HepG2 (cell line): ENCODE measurements at regions not wholly inside any gene's neighbourhood (a gene's known extent, or its start where the extent isn't known, plus 50 kb on each side); places are given as distances from the start of the nearest gene placed in this dataset.

Source experiments
- CBX1 ChIP-seq: IDR thresholded peaks from one replicate; pipeline ENCODE4 v1.6.1; 2016; ENCODE audit warnings: antibody characterized with exemption, low read depth
- HDAC6 ChIP-seq: fragments of 200-600 bp; sonication (generic); IDR thresholded peaks from 2 replicates; pipeline ENCODE4 v1.7.0; 2017; ENCODE audit warnings: mild to moderate bottlenecking, antibody characterized with exemption, low read length, low read depth
- KLF13 ChIP-seq: sonication (generic); formaldehyde crosslinking; IDR thresholded peaks from 2 replicates; pipeline ENCODE4 v1.4.0; 2020; ENCODE audit warnings: mild to moderate bottlenecking, missing genetic modification reagents
- MYC ChIP-seq: sonication (generic); formaldehyde crosslinking; IDR thresholded peaks from 2 replicates; pipeline ENCODE4 v1.9.0; 2021; ENCODE audit warnings: missing genetic modification reagents, borderline replicate concordance
- POLR2AphosphoS2 ChIP-seq: IDR thresholded peaks from 2 replicates; pipeline ENCODE4 v1.6.1; 2011; ENCODE audit warnings: low read depth, low read length, improper control_type of control experiment
- POLR2AphosphoS5 ChIP-seq: IDR thresholded peaks from 2 replicates; pipeline ENCODE4 v1.6.1; 2012; ENCODE audit warnings: low read depth, low read length
- TBP ChIP-seq: sonication (generic); formaldehyde crosslinking; IDR thresholded peaks from 2 replicates; pipeline ENCODE4 v1.5.0; 2020; ENCODE audit warnings: missing genetic modification reagents
- ZBTB42 ChIP-seq: sonication (generic); formaldehyde crosslinking; IDR thresholded peaks from 2 replicates; pipeline ENCODE4 v1.5.0; 2020; ENCODE audit warnings: mild to moderate bottlenecking, missing genetic modification reagents
- ZNF343 ChIP-seq: sonication (generic); formaldehyde crosslinking; IDR thresholded peaks from 2 replicates; pipeline ENCODE4 v1.4.0; 2020; ENCODE audit warnings: mild to moderate bottlenecking, missing genetic modification reagents
- TF ChIP-seq, protein P1 (sequence below): sonication (generic); formaldehyde crosslinking; IDR thresholded peaks from 2 replicates; pipeline ENCODE4 v1.5.0; 2020; ENCODE audit warnings: mild to moderate bottlenecking, missing genetic modification reagents, moderate library complexity
- TF ChIP-seq, protein P2 (sequence below): sonication (generic); formaldehyde crosslinking; IDR thresholded peaks from 2 replicates; pipeline ENCODE4 v1.5.1; 2020; ENCODE audit warnings: missing genetic modification reagents, mild to moderate bottlenecking, borderline replicate concordance
- TF ChIP-seq, protein P3 (sequence below): IDR thresholded peaks from 2 replicates; pipeline ENCODE4 v1.6.1; 2012; ENCODE audit warnings: low read length, improper control_type of control experiment
- TF ChIP-seq, protein P4 (sequence below): sonication (generic); formaldehyde crosslinking; IDR thresholded peaks from 2 replicates; pipeline ENCODE4 v1.4.0; 2020; ENCODE audit warnings: low read depth, mild to moderate bottlenecking, missing genetic modification reagents
- TF ChIP-seq, protein P5 (sequence below): sonication (generic); formaldehyde crosslinking; conservative IDR thresholded peaks from 2 replicates; pipeline ENCODE4 v1.8.1; 2023; ENCODE audit warnings: missing genetic modification reagents

DNA sequence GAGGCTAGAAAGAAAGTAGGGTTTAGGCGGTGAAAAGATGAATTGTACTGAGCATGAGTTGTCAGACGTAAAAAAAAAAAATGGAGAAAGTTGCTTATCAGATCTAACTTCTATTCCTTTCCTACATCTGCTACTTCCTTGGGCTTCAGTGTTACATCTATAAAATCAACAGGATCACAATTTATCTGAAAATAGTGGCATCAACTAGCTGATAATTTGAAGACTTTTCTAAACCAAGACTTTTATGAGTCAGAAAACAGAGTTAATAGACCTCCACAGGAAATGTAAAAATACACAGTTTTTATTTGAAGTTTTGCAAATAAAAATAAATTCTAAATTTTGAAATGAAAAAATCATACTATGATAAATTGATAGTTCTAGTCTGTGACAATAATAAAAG lies 399.8 kb downstream of the GRB14 start:
- TF ChIP-seq, protein P1, sequence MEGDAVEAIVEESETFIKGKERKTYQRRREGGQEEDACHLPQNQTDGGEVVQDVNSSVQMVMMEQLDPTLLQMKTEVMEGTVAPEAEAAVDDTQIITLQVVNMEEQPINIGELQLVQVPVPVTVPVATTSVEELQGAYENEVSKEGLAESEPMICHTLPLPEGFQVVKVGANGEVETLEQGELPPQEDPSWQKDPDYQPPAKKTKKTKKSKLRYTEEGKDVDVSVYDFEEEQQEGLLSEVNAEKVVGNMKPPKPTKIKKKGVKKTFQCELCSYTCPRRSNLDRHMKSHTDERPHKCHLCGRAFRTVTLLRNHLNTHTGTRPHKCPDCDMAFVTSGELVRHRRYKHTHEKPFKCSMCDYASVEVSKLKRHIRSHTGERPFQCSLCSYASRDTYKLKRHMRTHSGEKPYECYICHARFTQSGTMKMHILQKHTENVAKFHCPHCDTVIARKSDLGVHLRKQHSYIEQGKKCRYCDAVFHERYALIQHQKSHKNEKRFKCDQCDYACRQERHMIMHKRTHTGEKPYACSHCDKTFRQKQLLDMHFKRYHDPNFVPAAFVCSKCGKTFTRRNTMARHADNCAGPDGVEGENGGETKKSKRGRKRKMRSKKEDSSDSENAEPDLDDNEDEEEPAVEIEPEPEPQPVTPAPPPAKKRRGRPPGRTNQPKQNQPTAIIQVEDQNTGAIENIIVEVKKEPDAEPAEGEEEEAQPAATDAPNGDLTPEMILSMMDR (CRISPR knock-in tag) = no peak
- TF ChIP-seq TBP (CRISPR knock-in tag) (no peak), HDAC6 (no peak), ZNF343 (no peak), CBX1 (no peak), POLR2AphosphoS5 (no peak), KLF13 (CRISPR knock-in tag) (no peak), ZBTB42 (CRISPR knock-in tag) (no peak), MYC (CRISPR knock-in tag) (no peak), POLR2AphosphoS2 (no peak)
- TF ChIP-seq, protein P2, sequence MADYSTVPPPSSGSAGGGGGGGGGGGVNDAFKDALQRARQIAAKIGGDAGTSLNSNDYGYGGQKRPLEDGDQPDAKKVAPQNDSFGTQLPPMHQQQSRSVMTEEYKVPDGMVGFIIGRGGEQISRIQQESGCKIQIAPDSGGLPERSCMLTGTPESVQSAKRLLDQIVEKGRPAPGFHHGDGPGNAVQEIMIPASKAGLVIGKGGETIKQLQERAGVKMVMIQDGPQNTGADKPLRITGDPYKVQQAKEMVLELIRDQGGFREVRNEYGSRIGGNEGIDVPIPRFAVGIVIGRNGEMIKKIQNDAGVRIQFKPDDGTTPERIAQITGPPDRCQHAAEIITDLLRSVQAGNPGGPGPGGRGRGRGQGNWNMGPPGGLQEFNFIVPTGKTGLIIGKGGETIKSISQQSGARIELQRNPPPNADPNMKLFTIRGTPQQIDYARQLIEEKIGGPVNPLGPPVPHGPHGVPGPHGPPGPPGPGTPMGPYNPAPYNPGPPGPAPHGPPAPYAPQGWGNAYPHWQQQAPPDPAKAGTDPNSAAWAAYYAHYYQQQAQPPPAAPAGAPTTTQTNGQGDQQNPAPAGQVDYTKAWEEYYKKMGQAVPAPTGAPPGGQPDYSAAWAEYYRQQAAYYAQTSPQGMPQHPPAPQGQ = no peak
- TF ChIP-seq, protein P3, sequence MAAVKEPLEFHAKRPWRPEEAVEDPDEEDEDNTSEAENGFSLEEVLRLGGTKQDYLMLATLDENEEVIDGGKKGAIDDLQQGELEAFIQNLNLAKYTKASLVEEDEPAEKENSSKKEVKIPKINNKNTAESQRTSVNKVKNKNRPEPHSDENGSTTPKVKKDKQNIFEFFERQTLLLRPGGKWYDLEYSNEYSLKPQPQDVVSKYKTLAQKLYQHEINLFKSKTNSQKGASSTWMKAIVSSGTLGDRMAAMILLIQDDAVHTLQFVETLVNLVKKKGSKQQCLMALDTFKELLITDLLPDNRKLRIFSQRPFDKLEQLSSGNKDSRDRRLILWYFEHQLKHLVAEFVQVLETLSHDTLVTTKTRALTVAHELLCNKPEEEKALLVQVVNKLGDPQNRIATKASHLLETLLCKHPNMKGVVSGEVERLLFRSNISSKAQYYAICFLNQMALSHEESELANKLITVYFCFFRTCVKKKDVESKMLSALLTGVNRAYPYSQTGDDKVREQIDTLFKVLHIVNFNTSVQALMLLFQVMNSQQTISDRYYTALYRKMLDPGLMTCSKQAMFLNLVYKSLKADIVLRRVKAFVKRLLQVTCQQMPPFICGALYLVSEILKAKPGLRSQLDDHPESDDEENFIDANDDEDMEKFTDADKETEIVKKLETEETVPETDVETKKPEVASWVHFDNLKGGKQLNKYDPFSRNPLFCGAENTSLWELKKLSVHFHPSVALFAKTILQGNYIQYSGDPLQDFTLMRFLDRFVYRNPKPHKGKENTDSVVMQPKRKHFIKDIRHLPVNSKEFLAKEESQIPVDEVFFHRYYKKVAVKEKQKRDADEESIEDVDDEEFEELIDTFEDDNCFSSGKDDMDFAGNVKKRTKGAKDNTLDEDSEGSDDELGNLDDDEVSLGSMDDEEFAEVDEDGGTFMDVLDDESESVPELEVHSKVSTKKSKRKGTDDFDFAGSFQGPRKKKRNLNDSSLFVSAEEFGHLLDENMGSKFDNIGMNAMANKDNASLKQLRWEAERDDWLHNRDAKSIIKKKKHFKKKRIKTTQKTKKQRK = no peak
- TF ChIP-seq, protein P4, sequence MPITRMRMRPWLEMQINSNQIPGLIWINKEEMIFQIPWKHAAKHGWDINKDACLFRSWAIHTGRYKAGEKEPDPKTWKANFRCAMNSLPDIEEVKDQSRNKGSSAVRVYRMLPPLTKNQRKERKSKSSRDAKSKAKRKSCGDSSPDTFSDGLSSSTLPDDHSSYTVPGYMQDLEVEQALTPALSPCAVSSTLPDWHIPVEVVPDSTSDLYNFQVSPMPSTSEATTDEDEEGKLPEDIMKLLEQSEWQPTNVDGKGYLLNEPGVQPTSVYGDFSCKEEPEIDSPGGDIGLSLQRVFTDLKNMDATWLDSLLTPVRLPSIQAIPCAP = no peak
- TF ChIP-seq, protein P5, sequence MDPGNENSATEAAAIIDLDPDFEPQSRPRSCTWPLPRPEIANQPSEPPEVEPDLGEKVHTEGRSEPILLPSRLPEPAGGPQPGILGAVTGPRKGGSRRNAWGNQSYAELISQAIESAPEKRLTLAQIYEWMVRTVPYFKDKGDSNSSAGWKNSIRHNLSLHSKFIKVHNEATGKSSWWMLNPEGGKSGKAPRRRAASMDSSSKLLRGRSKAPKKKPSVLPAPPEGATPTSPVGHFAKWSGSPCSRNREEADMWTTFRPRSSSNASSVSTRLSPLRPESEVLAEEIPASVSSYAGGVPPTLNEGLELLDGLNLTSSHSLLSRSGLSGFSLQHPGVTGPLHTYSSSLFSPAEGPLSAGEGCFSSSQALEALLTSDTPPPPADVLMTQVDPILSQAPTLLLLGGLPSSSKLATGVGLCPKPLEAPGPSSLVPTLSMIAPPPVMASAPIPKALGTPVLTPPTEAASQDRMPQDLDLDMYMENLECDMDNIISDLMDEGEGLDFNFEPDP (CRISPR knock-in tag) = no peak
